Liver (tissue), 8 donors: ENCODE measurements at regions not wholly inside any gene's neighbourhood (a gene's known extent, or its start where the extent isn't known, plus 50 kb on each side); places are given as distances from the start of the nearest gene placed in this dataset.

Experiments used
- DNase-seq: peaks from one replicate; pipeline ENCODE4 v3.0.0-alpha.2; 2017; ENCODE audit warnings: low spot score
- H3K27ac ChIP-seq, 2 donors: one replicate each; pipeline ENCODE4 v1.7.0; 2013; ENCODE audit warnings: inconsistent platforms in 2 of 2, low read length in 2 of 2, control low read depth in 1 of 2, low read depth in 1 of 2, mild to moderate bottlenecking in 1 of 2
- H3K27me3 ChIP-seq, 4 donors: one replicate each; pipeline versions ENCODE4 v1.6.1 to v1.7.0; 2013; ENCODE audit warnings: low read length in 3 of 4, inconsistent platforms in 1 of 4, mild to moderate bottlenecking in 1 of 4, moderate library complexity in 1 of 4; ENCODE audit not compliant: control insufficient read depth in 4 of 4, insufficient read depth in 4 of 4
- H3K36me3 ChIP-seq, 4 donors: one replicate each; pipeline versions ENCODE4 v1.6.1 to v1.7.0; 2013; ENCODE audit warnings: low read length in 3 of 4, mild to moderate bottlenecking in 3 of 4, low read depth in 1 of 4, moderate library complexity in 1 of 4; ENCODE audit not compliant: control insufficient read depth in 4 of 4, insufficient read depth in 3 of 4
- H3K4me1 ChIP-seq, 4 donors: one replicate each; pipeline versions ENCODE4 v1.6.1 to v1.7.0; 2013; ENCODE audit warnings: low read length in 3 of 4, mild to moderate bottlenecking in 3 of 4, moderate library complexity in 1 of 4; ENCODE audit not compliant: control insufficient read depth in 4 of 4, insufficient read depth in 4 of 4
- H3K4me3 ChIP-seq, 3 donors: one replicate each; pipeline versions ENCODE4 v1.6.1 to v1.7.0; 2013; ENCODE audit warnings: low read length in 3 of 3, control low read depth in 1 of 3, low read depth in 1 of 3, mild to moderate bottlenecking in 1 of 3
- H3K9ac ChIP-seq, 2 donors: one replicate each; pipeline ENCODE4 v1.7.0; 2013; ENCODE audit warnings: low read length in 2 of 2, mild to moderate bottlenecking in 2 of 2, moderate library complexity in 2 of 2, control low read depth in 1 of 2, low read depth in 1 of 2
- H3K9me3 ChIP-seq, 4 donors: one replicate each; pipeline versions ENCODE4 v1.6.1 to v1.7.0; 2013; ENCODE audit warnings: low read length in 3 of 4; ENCODE audit not compliant: control insufficient read depth in 4 of 4
- ATF3 ChIP-seq: IDR thresholded peaks from 2 replicates; pipeline ENCODE4 v1.6.1; 2016; ENCODE audit warnings: antibody characterized with exemption
- CTCF ChIP-seq: fragments of 150-350 bp; IDR thresholded peaks from 2 replicates; pipeline ENCODE4 v1.5.1; 2017; ENCODE audit warnings: improper control_type of control experiment, low read depth, low read length; ENCODE audit not compliant: missing input control
- EGR1 ChIP-seq, 2 donors: IDR thresholded peaks; 2 replicates each; pipeline ENCODE4 v1.6.1; 2016 to 2018; ENCODE audit warnings: antibody characterized with exemption in 2 of 2, low read depth in 2 of 2
- FOXA1 ChIP-seq: IDR thresholded peaks from 2 replicates; pipeline ENCODE4 v1.6.1; 2016; ENCODE audit warnings: antibody characterized with exemption
- FOXA2 ChIP-seq: IDR thresholded peaks from 2 replicates; pipeline ENCODE4 v1.6.1; 2016; ENCODE audit warnings: antibody characterized with exemption
- GABPA ChIP-seq, 2 donors: IDR thresholded peaks in 1 of 2; conservative IDR thresholded peaks in 1 of 2; 2 replicates each; pipeline ENCODE4 v1.6.1; 2016; ENCODE audit warnings: antibody characterized with exemption in 2 of 2, mild to moderate bottlenecking in 1 of 2, moderate library complexity in 1 of 2
- HNF4A ChIP-seq, 2 donors: conservative IDR thresholded peaks; 2 replicates each; pipeline ENCODE4 v1.6.1; 2016; ENCODE audit warnings: antibody characterized with exemption in 2 of 2, mild to moderate bottlenecking in 2 of 2
- HNF4G ChIP-seq: IDR thresholded peaks from 2 replicates; pipeline ENCODE4 v1.6.1; 2016; ENCODE audit warnings: antibody characterized with exemption
- JUND ChIP-seq, 2 donors: IDR thresholded peaks; 2 replicates each; pipeline ENCODE4 v1.6.1; 2016; ENCODE audit warnings: antibody characterized with exemption in 2 of 2
- MAX ChIP-seq: IDR thresholded peaks from 2 replicates; pipeline ENCODE4 v1.6.1; 2016; ENCODE audit warnings: antibody characterized with exemption
- NR2F2 ChIP-seq: IDR thresholded peaks from 2 replicates; pipeline ENCODE4 v1.6.1; 2016; ENCODE audit warnings: antibody characterized with exemption
- RAD21 ChIP-seq, 2 donors: IDR thresholded peaks; 2 replicates each; pipeline ENCODE4 v1.6.1; 2016; ENCODE audit warnings: antibody characterized with exemption in 2 of 2, mild to moderate bottlenecking in 2 of 2
- REST ChIP-seq: IDR thresholded peaks from 2 replicates; pipeline ENCODE4 v1.6.1; 2016; ENCODE audit warnings: antibody characterized with exemption, mild to moderate bottlenecking
- RXRA ChIP-seq, 2 donors: IDR thresholded peaks; 2 replicates each; pipeline ENCODE4 v1.6.1; 2017 to 2018; ENCODE audit warnings: antibody characterized with exemption in 2 of 2, mild to moderate bottlenecking in 1 of 2
- SP1 ChIP-seq: IDR thresholded peaks from 2 replicates; pipeline ENCODE4 v1.6.1; 2018; ENCODE audit warnings: antibody characterized with exemption, mild to moderate bottlenecking
- TAF1 ChIP-seq: conservative IDR thresholded peaks from 2 replicates; pipeline ENCODE4 v1.6.1; 2016; ENCODE audit warnings: antibody characterized with exemption, mild to moderate bottlenecking
- YY1 ChIP-seq: IDR thresholded peaks from 2 replicates; pipeline ENCODE4 v1.6.1; 2016; ENCODE audit warnings: antibody characterized with exemption, mild to moderate bottlenecking
- WGBS: extraction: QIAGEN DNeasy Blood & Tissue Kit; methylation state at CpG from one replicate; pipeline ENCODE4 v1.1.7; 2013; 5-methylcytosine and 5-hydroxymethylcytosine counted together
- TF ChIP-seq, protein P1 (sequence below): IDR thresholded peaks from 2 replicates; pipeline ENCODE4 v1.6.1; 2016; ENCODE audit warnings: antibody characterized with exemption
- donor health status: healthy.
- donor health status: healthy.
- donor health status: healthy.
- donor health status: healthy.
- donor health status: healthy.

- H3K27me3 ChIP-seq: no peaks in the 10 kb centered on the region
- no peak overlapping the region for H3K4me3 ChIP-seq
- no peak overlapping the region for H3K9ac ChIP-seq
- WGBS: 77% methylated on average over 8 of the region's 8 CpGs
- no peaks in the 10 kb centered on the region for H3K36me3 ChIP-seq
- peaks cover 0 to 5% (median 1%) of the 10 kb centered on the region in 4 donors for H3K9me3 ChIP-seq
- TF ChIP-seq SP1 (no peak), YY1 (no peak), FOXA2 (no peak), EGR1 (IDR thresholded peaks at IDR 0.05; ENCODE audit: low read depth in 2 of 2) (no peak), RXRA (IDR thresholded peaks at IDR 0.05) (no peak), CTCF (no peak), GABPA (IDR thresholded peaks at IDR 0.05 in 1 of 2, conservative IDR thresholded peaks at IDR 0.05 in 1 of 2) (no peak), TAF1 (no peak), FOXA1 (no peak), REST (no peak), HNF4G (no peak), JUND (IDR thresholded peaks at IDR 0.05) (no peak), NR2F2 (no peak), RAD21 (IDR thresholded peaks at IDR 0.05) (no peak), MAX (no peak), HNF4A (conservative IDR thresholded peaks at IDR 0.05) (no peak), ATF3 (no peak)
- TF ChIP-seq, protein P1, sequence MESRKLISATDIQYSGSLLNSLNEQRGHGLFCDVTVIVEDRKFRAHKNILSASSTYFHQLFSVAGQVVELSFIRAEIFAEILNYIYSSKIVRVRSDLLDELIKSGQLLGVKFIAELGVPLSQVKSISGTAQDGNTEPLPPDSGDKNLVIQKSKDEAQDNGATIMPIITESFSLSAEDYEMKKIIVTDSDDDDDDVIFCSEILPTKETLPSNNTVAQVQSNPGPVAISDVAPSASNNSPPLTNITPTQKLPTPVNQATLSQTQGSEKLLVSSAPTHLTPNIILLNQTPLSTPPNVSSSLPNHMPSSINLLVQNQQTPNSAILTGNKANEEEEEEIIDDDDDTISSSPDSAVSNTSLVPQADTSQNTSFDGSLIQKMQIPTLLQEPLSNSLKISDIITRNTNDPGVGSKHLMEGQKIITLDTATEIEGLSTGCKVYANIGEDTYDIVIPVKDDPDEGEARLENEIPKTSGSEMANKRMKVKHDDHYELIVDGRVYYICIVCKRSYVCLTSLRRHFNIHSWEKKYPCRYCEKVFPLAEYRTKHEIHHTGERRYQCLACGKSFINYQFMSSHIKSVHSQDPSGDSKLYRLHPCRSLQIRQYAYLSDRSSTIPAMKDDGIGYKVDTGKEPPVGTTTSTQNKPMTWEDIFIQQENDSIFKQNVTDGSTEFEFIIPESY: no peak
- no peak for DNase-seq
- H3K4me1 ChIP-seq: no peaks in the 10 kb centered on the region
- H3K27ac ChIP-seq: no peak overlapping the region
Measured at GRCh38 chr3:6807967-6808588, 52.8 kb upstream of the GRM7 start.
